Erythroblast (primary cell): ENCODE measurements at regions not wholly inside any gene's neighbourhood (a gene's known extent, or its start where the extent isn't known, plus 50 kb on each side); places are given as distances from the start of the nearest gene placed in this dataset.

Experiments
- GATA1 ChIP-seq: IDR thresholded peaks from 2 replicates; pipeline ENCODE4 v1.6.1; 2011; ENCODE audit warnings: low read depth, mild to moderate bottlenecking, control low read depth, low read length, moderate library complexity
- POLR2A ChIP-seq: IDR thresholded peaks from 2 replicates; pipeline ENCODE4 v1.6.1; 2011; ENCODE audit warnings: mild to moderate bottlenecking, low read length

GRCh38 chr4:184269879-184270430 lies 52.3 kb upstream of the ENPP6 start:
- TF ChIP-seq POLR2A (no peak), GATA1 (no peak)
